IMR-90 (cell line): ENCODE measurements at regions not wholly inside any gene's neighbourhood (a gene's known extent, or its start where the extent isn't known, plus 50 kb on each side); places are given as distances from the start of the nearest gene placed in this dataset.

Experiments used
- BHLHE40 ChIP-seq: fragments of 150-350 bp; IDR thresholded peaks from 2 replicates; pipeline ENCODE4 v1.6.1; 2016; ENCODE audit warnings: mild to moderate bottlenecking, low read depth, low read length
- CHD1 ChIP-seq: IDR thresholded peaks from 2 replicates; pipeline ENCODE4 v1.6.1; 2012; ENCODE audit warnings: low read depth, low read length, improper control_type of control experiment
- MAFK ChIP-seq: IDR thresholded peaks from 2 replicates; pipeline ENCODE4 v1.6.1; 2012; ENCODE audit warnings: low read depth, low read length, improper control_type of control experiment
- MAZ ChIP-seq: IDR thresholded peaks from 2 replicates; pipeline ENCODE4 v1.6.1; 2012; ENCODE audit warnings: low read depth, mild to moderate bottlenecking, low read length, improper control_type of control experiment, moderate library complexity, borderline replicate concordance
- POLR2A ChIP-seq: IDR thresholded peaks from 2 replicates; pipeline ENCODE4 v1.6.1; 2012; ENCODE audit warnings: mild to moderate bottlenecking, low read depth, low read length
- RAD21 ChIP-seq: IDR thresholded peaks from 2 replicates; pipeline ENCODE4 v1.6.1; 2012; ENCODE audit warnings: low read length, improper control_type of control experiment
- TF ChIP-seq, protein P1 (sequence below): conservative IDR thresholded peaks from 2 replicates; pipeline ENCODE4 v1.5.1; 2012; ENCODE audit warnings: mild to moderate bottlenecking, low read depth, low read length, improper control_type of control experiment
- TF ChIP-seq, protein P2 (sequence below): fragments of 150-350 bp; IDR thresholded peaks from 2 replicates; pipeline ENCODE4 v1.6.1; 2017; ENCODE audit warnings: mild to moderate bottlenecking, antibody characterized with exemption, low read length, low read depth

DNA sequence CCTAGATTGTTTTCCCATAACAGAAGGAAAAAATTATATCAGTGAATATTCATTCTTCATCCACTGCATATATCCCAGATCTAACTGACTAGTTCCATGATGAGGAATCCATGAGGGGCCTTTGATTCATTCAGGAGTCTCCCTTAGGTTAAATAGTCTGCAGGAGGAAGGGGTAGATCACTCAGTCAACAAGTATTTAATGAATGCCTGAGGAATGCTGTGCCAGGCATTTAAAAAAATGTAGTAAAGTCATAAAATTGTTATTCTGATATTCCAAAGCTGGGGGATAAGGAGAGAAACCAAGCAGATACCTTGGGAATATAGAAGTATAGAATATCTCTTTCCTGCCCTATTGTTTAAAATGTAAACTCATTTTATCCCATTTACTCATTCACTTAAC, 216.2 kb upstream of the CAND1 start:
- TF ChIP-seq, protein P1, sequence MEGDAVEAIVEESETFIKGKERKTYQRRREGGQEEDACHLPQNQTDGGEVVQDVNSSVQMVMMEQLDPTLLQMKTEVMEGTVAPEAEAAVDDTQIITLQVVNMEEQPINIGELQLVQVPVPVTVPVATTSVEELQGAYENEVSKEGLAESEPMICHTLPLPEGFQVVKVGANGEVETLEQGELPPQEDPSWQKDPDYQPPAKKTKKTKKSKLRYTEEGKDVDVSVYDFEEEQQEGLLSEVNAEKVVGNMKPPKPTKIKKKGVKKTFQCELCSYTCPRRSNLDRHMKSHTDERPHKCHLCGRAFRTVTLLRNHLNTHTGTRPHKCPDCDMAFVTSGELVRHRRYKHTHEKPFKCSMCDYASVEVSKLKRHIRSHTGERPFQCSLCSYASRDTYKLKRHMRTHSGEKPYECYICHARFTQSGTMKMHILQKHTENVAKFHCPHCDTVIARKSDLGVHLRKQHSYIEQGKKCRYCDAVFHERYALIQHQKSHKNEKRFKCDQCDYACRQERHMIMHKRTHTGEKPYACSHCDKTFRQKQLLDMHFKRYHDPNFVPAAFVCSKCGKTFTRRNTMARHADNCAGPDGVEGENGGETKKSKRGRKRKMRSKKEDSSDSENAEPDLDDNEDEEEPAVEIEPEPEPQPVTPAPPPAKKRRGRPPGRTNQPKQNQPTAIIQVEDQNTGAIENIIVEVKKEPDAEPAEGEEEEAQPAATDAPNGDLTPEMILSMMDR = no peak
- TF ChIP-seq CHD1 = no peak
- TF ChIP-seq POLR2A = no peak
- TF ChIP-seq BHLHE40 = no peak
- no peak for TF ChIP-seq MAFK
- TF ChIP-seq RAD21 = no peak
- TF ChIP-seq MAZ = no peak
- TF ChIP-seq, protein P2, sequence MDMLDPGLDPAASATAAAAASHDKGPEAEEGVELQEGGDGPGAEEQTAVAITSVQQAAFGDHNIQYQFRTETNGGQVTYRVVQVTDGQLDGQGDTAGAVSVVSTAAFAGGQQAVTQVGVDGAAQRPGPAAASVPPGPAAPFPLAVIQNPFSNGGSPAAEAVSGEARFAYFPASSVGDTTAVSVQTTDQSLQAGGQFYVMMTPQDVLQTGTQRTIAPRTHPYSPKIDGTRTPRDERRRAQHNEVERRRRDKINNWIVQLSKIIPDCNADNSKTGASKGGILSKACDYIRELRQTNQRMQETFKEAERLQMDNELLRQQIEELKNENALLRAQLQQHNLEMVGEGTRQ = no peak
